ENCODE measurements at regions not wholly inside any gene's neighbourhood (a gene's known extent, or its start where the extent isn't known, plus 50 kb on each side); places are given as distances from the start of the nearest gene placed in this dataset.

DNA sequence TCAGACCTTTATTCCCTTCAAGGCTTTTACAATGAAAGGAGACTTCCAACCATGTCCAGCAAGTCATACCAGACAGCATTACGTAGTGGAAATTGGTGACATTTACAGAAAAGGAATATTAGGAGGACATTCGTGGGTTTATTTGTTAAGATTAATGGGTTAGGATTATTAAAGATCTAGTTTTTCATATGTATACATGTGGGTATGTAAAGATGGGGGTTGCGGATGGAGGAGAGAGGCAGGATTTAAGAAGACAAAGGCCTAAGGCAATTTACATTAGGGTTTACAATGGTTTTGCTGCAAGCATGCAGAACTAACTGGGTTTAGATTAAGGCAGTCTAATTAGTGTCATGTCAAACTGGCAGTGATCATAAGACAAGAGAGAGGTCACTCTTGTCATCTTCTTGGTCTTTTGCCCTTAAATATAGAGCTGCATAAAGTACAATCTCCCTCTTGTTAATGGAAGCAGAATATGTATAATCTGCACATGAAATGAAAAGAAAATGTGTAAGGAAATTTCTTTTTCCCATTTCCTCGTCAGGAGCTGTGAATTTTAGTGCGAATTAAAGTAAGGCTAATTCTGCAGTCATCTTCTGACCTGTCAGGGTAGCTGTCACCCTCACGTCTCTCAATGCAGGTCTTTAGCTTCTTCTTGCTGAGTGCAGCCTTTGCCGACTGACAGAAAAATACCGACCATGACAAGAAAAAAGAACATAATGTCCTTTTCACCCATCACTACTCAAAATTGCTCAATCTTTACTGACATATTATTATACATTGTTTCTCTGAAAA lies 258.9 kb upstream of the MEIS2 start:
- no peak overlapping the region for H3K27ac ChIP-seq
- H3K4me1 ChIP-seq, result no peaks in the 10 kb centered on the region
- H3K27me3 ChIP-seq, result no peaks in the 10 kb centered on the region
- no peaks in the 10 kb centered on the region for H3K9me3 ChIP-seq
- intact Hi-C loops (cut with DNase I; ENCODE audit: low total_unique reads), result no loop called here
- no peak overlapping the region for H3K4me3 ChIP-seq
- TF ChIP-seq, protein P1, sequence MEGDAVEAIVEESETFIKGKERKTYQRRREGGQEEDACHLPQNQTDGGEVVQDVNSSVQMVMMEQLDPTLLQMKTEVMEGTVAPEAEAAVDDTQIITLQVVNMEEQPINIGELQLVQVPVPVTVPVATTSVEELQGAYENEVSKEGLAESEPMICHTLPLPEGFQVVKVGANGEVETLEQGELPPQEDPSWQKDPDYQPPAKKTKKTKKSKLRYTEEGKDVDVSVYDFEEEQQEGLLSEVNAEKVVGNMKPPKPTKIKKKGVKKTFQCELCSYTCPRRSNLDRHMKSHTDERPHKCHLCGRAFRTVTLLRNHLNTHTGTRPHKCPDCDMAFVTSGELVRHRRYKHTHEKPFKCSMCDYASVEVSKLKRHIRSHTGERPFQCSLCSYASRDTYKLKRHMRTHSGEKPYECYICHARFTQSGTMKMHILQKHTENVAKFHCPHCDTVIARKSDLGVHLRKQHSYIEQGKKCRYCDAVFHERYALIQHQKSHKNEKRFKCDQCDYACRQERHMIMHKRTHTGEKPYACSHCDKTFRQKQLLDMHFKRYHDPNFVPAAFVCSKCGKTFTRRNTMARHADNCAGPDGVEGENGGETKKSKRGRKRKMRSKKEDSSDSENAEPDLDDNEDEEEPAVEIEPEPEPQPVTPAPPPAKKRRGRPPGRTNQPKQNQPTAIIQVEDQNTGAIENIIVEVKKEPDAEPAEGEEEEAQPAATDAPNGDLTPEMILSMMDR (IDR thresholded peaks at IDR 0.05), result no peak
- no peaks in the 10 kb centered on the region for H3K36me3 ChIP-seq
- DNase-seq, result no peak

DNA sequence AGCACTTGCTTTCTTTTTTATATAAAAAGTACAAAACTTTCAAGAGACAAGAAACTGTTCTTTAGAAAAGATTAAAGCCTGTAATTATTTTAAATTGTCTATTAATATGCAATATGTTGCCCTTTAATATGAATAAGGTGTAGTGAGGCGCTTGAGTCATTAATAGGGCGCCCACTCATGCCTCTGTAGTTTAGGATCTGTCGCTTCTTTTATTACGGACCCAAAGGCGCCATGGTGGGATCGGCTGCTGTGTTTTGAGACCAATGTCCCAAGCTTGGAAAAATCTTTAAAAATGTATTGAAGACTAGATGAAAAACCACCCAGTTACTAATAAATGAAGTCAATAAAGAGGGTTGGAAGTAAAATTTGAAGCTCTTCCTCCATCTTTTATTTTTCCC lies 259.5 kb upstream of the MEIS2 start:
- Histone ChIP-seq H3K27ac (no peak overlapping the region), H3K36me3 (no peaks in the 10 kb centered on the region), H3K4me3 (no peak overlapping the region), H3K4me1 (no peaks in the 10 kb centered on the region), H3K9me3 (no peaks in the 10 kb centered on the region), H3K27me3 (no peaks in the 10 kb centered on the region)
- TF ChIP-seq, protein P1 (IDR thresholded peaks at IDR 0.05), result no peak
- no peak for DNase-seq
- intact Hi-C loops (cut with DNase I; ENCODE audit: low total_unique reads), result no loop called here

DNA sequence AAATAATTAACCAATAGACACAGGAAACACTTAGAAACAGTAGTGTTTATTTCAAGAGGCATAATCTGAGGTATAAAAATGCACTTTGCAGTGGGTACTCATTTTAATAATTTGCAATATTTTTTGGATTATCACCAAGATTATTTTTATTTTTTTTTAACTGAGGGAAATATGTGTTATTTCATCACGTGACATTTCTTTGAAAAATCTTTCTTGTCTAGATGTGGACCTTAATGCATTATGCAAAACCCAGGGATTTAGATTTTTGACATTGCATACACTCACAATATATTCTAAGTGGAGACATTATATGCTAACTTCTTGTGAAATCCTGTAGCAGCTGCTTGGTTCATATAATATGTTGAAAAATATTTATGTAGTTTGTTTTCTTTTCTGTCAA lies 260.4 kb upstream of the MEIS2 start:
- no peaks in the 10 kb centered on the region for H3K9me3 ChIP-seq
- TF ChIP-seq, protein P1 (IDR thresholded peaks at IDR 0.05), result no peak
- no peak for DNase-seq
- H3K36me3 ChIP-seq, result no peaks in the 10 kb centered on the region
- no peaks in the 10 kb centered on the region for H3K27me3 ChIP-seq
- no peak overlapping the region for H3K4me3 ChIP-seq
- no peaks in the 10 kb centered on the region for H3K4me1 ChIP-seq
- intact Hi-C loops (cut with DNase I; ENCODE audit: low total_unique reads), result no loop called here
- no peak overlapping the region for H3K27ac ChIP-seq

DNA sequence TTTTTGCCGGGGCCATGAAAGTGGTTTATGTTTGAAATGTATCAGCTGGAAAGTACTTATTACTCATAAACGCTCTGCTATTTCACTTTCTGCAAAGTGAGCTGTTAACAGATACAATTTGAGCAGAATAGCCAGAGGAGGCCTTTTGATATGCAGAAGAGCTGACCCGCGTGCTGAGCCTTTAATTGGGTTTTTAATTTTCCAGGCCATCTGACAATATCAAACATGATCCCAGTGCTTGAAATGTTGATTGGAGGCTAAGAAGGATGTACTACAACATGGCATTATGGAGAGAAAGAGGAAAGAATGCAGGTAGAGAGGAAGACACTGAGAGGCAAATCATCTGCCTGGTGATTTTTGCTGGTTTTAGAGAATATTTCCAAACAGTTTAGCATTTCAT lies 261.3 kb upstream of the MEIS2 start:
- Histone ChIP-seq H3K9me3 (no peaks in the 10 kb centered on the region), H3K27ac (no peak overlapping the region), H3K4me1 (no peaks in the 10 kb centered on the region), H3K4me3 (no peak overlapping the region), H3K36me3 (no peaks in the 10 kb centered on the region), H3K27me3 (no peaks in the 10 kb centered on the region)
- intact Hi-C loops (cut with DNase I; ENCODE audit: low total_unique reads), result no loop called here
- DNase-seq, result no peak
- TF ChIP-seq, protein P1 (IDR thresholded peaks at IDR 0.05), result no peak

DNA sequence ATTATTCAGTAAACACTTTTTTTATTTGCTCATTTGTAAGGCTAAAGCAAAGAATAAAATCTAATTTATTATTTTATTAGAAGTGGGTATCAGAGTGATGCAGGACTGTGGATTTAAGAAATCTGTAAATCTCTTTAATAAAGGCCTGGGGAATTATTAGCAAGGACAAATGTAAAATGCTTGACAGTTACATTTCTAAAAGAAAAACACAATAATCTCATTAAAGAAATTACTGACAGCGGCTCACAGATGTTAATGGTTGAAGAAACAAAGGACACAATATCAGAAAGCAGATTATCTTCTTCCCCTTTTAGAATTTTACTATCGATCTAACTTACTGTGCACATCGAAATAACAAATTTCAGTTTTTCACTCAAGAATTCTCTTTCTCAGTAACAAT lies 262.1 kb upstream of the MEIS2 start:
- no peaks in the 10 kb centered on the region for H3K27me3 ChIP-seq
- intact Hi-C loops (cut with DNase I; ENCODE audit: low total_unique reads), result no loop called here
- H3K4me1 ChIP-seq, result no peaks in the 10 kb centered on the region
- no peaks in the 10 kb centered on the region for H3K9me3 ChIP-seq
- H3K27ac ChIP-seq, result no peak overlapping the region
- TF ChIP-seq, protein P1 (IDR thresholded peaks at IDR 0.05), result no peak
- DNase-seq, result no peak
- H3K36me3 ChIP-seq, result no peaks in the 10 kb centered on the region
- no peak overlapping the region for H3K4me3 ChIP-seq

Data from tibial artery (tissue), 4 donors.